Type B pancreatic cell (in vitro differentiated cells): ENCODE measurements at regions not wholly inside any gene's neighbourhood (a gene's known extent, or its start where the extent isn't known, plus 50 kb on each side); places are given as distances from the start of the nearest gene placed in this dataset.
"Not testable (repeated sequence)": the region's sequence is repeated elsewhere in the genome, so short reads cannot be mapped to it uniquely, and the experiment has no call there.

Source experiments
- DNase-seq: peaks from one replicate; pipeline ENCODE4 v3.0.0; 2021; ENCODE audit warnings: mixed read lengths; ENCODE audit not compliant: unreplicated experiment; ENCODE audit errors: extremely low spot score
- H3K27ac Mint-ChIP-seq: 2 replicates; pipeline ENCODE4 v1.8.0; 2021; ENCODE audit warnings: mild to moderate bottlenecking, mixed read lengths
- H3K27me3 Mint-ChIP-seq: 2 replicates; pipeline ENCODE4 v1.8.0; 2021; ENCODE audit warnings: mixed read lengths
- H3K36me3 Mint-ChIP-seq: 2 replicates; pipeline ENCODE4 v1.8.0; 2021; ENCODE audit warnings: mixed read lengths
- H3K4me1 Mint-ChIP-seq: one replicate; pipeline ENCODE4 v1.8.0; 2021; ENCODE audit warnings: mixed read lengths; ENCODE audit not compliant: unreplicated experiment
- H3K4me3 Mint-ChIP-seq: 2 replicates; pipeline ENCODE4 v1.8.0; 2021; ENCODE audit warnings: mild to moderate bottlenecking, mixed read lengths
- H3K9me3 Mint-ChIP-seq: 2 replicates; pipeline ENCODE4 v1.8.0; 2021; ENCODE audit warnings: mixed read lengths
- CTCF ChIP-seq: fragments of 200-600 bp; sonication (generic); conservative IDR thresholded peaks from 2 replicates; pipeline ENCODE4 v1.5.0; 2021; ENCODE audit warnings: antibody characterized with exemption, mild to moderate bottlenecking

GRCh38 chr13:38452656-38453055, 103.0 kb downstream of the UFM1 start:
- H3K36me3 Mint-ChIP-seq, result no peaks in the 10 kb centered on the region
- no peak overlapping the region for H3K27ac Mint-ChIP-seq
- TF ChIP-seq CTCF, result no peak
- no peaks in the 10 kb centered on the region for H3K4me1 Mint-ChIP-seq
- H3K9me3 Mint-ChIP-seq, result no peaks in the 10 kb centered on the region
- H3K4me3 Mint-ChIP-seq, result no peak overlapping the region
- DNase-seq, result no peak
- no peaks in the 10 kb centered on the region for H3K27me3 Mint-ChIP-seq

GRCh38 chr13:38462605-38463004, 113.0 kb downstream of the UFM1 start:
- Mint-ChIP-seq H3K9me3 (no peaks in the 10 kb centered on the region), H3K27me3 (no peaks in the 10 kb centered on the region), H3K36me3 (no peaks in the 10 kb centered on the region), H3K4me3 (no peak overlapping the region), H3K4me1 (no peaks in the 10 kb centered on the region), H3K27ac (no peak overlapping the region)
- DNase-seq, result no peak
- TF ChIP-seq CTCF, result no peak

GRCh38 chr13:38463048-38463447, 113.4 kb downstream of the UFM1 start:
- Mint-ChIP-seq H3K27ac (no peak overlapping the region), H3K27me3 (no peaks in the 10 kb centered on the region), H3K36me3 (no peaks in the 10 kb centered on the region), H3K4me1 (no peaks in the 10 kb centered on the region), H3K4me3 (no peak overlapping the region), H3K9me3 (no peaks in the 10 kb centered on the region)
- no peak for DNase-seq
- no peak for TF ChIP-seq CTCF

GRCh38 chr13:38472411-38472810, 122.8 kb downstream of the UFM1 start:
- not testable (repeated sequence) for H3K27me3 Mint-ChIP-seq, H3K9me3 Mint-ChIP-seq, H3K27ac Mint-ChIP-seq, H3K36me3 Mint-ChIP-seq, H3K4me3 Mint-ChIP-seq, DNase-seq, H3K4me1 Mint-ChIP-seq

- no peak overlapping the region for H3K4me3 Mint-ChIP-seq
- TF ChIP-seq CTCF, result no peak
- H3K27me3 Mint-ChIP-seq, result no peaks in the 10 kb centered on the region
- H3K4me1 Mint-ChIP-seq, result no peaks in the 10 kb centered on the region
- H3K9me3 Mint-ChIP-seq, result no peaks in the 10 kb centered on the region
- no peaks in the 10 kb centered on the region for H3K36me3 Mint-ChIP-seq
- H3K27ac Mint-ChIP-seq, result no peak overlapping the region
- DNase-seq, result no peak
These were observed 123.7 kb downstream of the UFM1 start for GRCh38 chr13:38473305-38473704.

GRCh38 chr13:38477676-38478075, 128.0 kb downstream of the UFM1 start:
- Mint-ChIP-seq H3K4me1 (no peaks in the 10 kb centered on the region), H3K27ac (no peak overlapping the region), H3K36me3 (no peaks in the 10 kb centered on the region), H3K9me3 (no peaks in the 10 kb centered on the region), H3K4me3 (no peak overlapping the region), H3K27me3 (no peaks in the 10 kb centered on the region)
- no peak for DNase-seq
- no peak for TF ChIP-seq CTCF
